Endothelial cell of umbilical vein (primary cell): ENCODE measurements at regions not wholly inside any gene's neighbourhood (a gene's known extent, or its start where the extent isn't known, plus 50 kb on each side); places are given as distances from the start of the nearest gene placed in this dataset.

Experiments used
- BruUV-seq: library from RNA; stranded (reverse); fragments of 400-500 nt; replicated peaks from 2 replicates; lab custom pipeline; 2021; lab: Mats Ljungman, UMichigan
- CTCF ChIA-PET: fragments of 300-600, 350-600 bp; sonication (Branson Sonifier 250); formaldehyde crosslinking; loops from one replicate; lab custom pipeline; 2021; ENCODE audit warnings: antibody characterized with exemption, inconsistent platforms; lab: Charles Lee
- POLR2A ChIA-PET: fragments of 300-600, 350-600 bp; sonication (Branson Sonifier 250); formaldehyde crosslinking; loops from one replicate; lab custom pipeline; 2021; ENCODE audit warnings: antibody characterized with exemption, inconsistent platforms; lab: Charles Lee
- DNase-seq: peaks from one replicate; pipeline ENCODE4 v3.0.0-alpha.2; 2011; ENCODE audit warnings: low read depth, low spot score
- FAIRE-seq: peaks from 2 replicates; lab custom pipeline; 2011; peaks lifted over from hg19 to GRCh38; lab: Jason Lieb, UNC
- H2AFZ ChIP-seq: 2 replicates; pipeline ENCODE4 v1.6.0; 2012; ENCODE audit warnings: low read depth, low read length, control low read depth, inconsistent platforms
- H3K27ac ChIP-seq: 2 replicates; pipeline ENCODE4 v1.5.1; 2011; ENCODE audit warnings: low read depth, mild to moderate bottlenecking, control low read depth, low read length, moderate library complexity; ENCODE audit not compliant: insufficient read depth
- H3K27me3 ChIP-seq, 2 experiments: 2 replicates each; pipeline versions ENCODE4 v1.6.0 to v1.6.1; 2011; ENCODE audit warnings: low read length in 2 of 2, mixed read lengths in 1 of 2; ENCODE audit not compliant: control insufficient read depth in 2 of 2, insufficient read depth in 2 of 2
- H3K36me3 ChIP-seq, 2 experiments: 2 replicates in 1 of 2; 3 replicates in 1 of 2; pipeline ENCODE4 v1.5.1; 2011; ENCODE audit warnings: low read length in 2 of 2, mild to moderate bottlenecking in 1 of 2, moderate library complexity in 1 of 2; ENCODE audit not compliant: control insufficient read depth in 2 of 2, insufficient read depth in 2 of 2; ENCODE audit errors: extremely low read depth in 1 of 2
- H3K4me1 ChIP-seq: 3 replicates; pipeline ENCODE4 v1.5.1; 2011; ENCODE audit warnings: mild to moderate bottlenecking, low read length; ENCODE audit not compliant: control insufficient read depth, insufficient read depth; ENCODE audit errors: extremely low read depth
- H3K4me2 ChIP-seq: 2 replicates; pipeline ENCODE4 v1.6.1; 2011; ENCODE audit warnings: low read length, control low read depth, mixed read lengths; ENCODE audit not compliant: insufficient read depth
- H3K4me3 ChIP-seq, 3 experiments: fragments of 200-600 bp in 1 of 3; sonication (generic), shearing (Covaris generic) in 1 of 3; replicated peaks in 1 of 3; 2 replicates each; pipeline ENCODE4 v1.5.1; 2011 to 2016; ENCODE audit warnings: control low read depth in 3 of 3, low read length in 3 of 3, mild to moderate bottlenecking in 2 of 3, inconsistent platforms in 1 of 3, low read depth in 1 of 3, moderate library complexity in 1 of 3; ENCODE audit not compliant: insufficient read depth in 1 of 3
- H3K79me2 ChIP-seq: 2 replicates; pipeline ENCODE4 v1.6.0; 2012; ENCODE audit warnings: low read length, inconsistent platforms; ENCODE audit not compliant: control insufficient read depth, insufficient read depth
- H3K9ac ChIP-seq: replicated peaks from 2 replicates; pipeline ENCODE3; 2011; ENCODE audit warnings: low read length, control low read depth; ENCODE audit not compliant: insufficient read depth; ENCODE audit errors: extremely low read depth
- H3K9me1 ChIP-seq: replicated peaks from 3 replicates; pipeline ENCODE4 v1.6.0; 2011; ENCODE audit warnings: mild to moderate bottlenecking, low read length; ENCODE audit not compliant: control insufficient read depth, insufficient read depth; ENCODE audit errors: extremely low read depth
- H3K9me3 ChIP-seq: replicated peaks from 2 replicates; pipeline ENCODE4 v1.5.1; 2012; ENCODE audit warnings: low read length, inconsistent platforms; ENCODE audit not compliant: control insufficient read depth, insufficient read depth
- H4K20me1 ChIP-seq: replicated peaks from 2 replicates; pipeline ENCODE3; 2011; ENCODE audit warnings: mild to moderate bottlenecking, low read length; ENCODE audit not compliant: control insufficient read depth, insufficient read depth; ENCODE audit errors: extremely low read depth
- EZH2 ChIP-seq: IDR thresholded peaks from 2 replicates; pipeline ENCODE4 v1.6.1; 2012; ENCODE audit warnings: borderline replicate concordance, low read depth, mild to moderate bottlenecking, moderate library complexity, low read length, inconsistent platforms; ENCODE audit not compliant: severe bottlenecking
- FOS ChIP-seq: IDR thresholded peaks from 2 replicates; pipeline ENCODE4 v1.6.1; 2011; ENCODE audit warnings: mild to moderate bottlenecking, low read length, moderate library complexity, borderline replicate concordance; ENCODE audit not compliant: insufficient read depth
- GATA2 ChIP-seq: IDR thresholded peaks from 2 replicates; pipeline ENCODE4 v1.7.0; 2011; ENCODE audit warnings: low read depth, mild to moderate bottlenecking, moderate library complexity, mixed read lengths, low read length; ENCODE audit not compliant: insufficient read length, insufficient read depth
- JUN ChIP-seq: IDR thresholded peaks from 2 replicates; pipeline ENCODE4 v1.6.1; 2011; ENCODE audit warnings: borderline replicate concordance, low read depth; ENCODE audit not compliant: insufficient read length, insufficient read depth
- MAX ChIP-seq: IDR thresholded peaks from 2 replicates; pipeline ENCODE4 v1.6.1; 2011; ENCODE audit not compliant: insufficient read depth, insufficient read length
- MYC ChIP-seq: IDR thresholded peaks from one replicate; pipeline ENCODE4 v1.6.1; 2011; ENCODE audit warnings: mild to moderate bottlenecking, low read depth, low read length
- POLR2A ChIP-seq: IDR thresholded peaks from 2 replicates; pipeline ENCODE4 v1.6.1; 2012; ENCODE audit warnings: low read depth, mild to moderate bottlenecking, control low read depth, low read length
- POLR2AphosphoS5 ChIP-seq: IDR thresholded peaks from 2 replicates; pipeline ENCODE4 v1.6.1; 2012; ENCODE audit warnings: low read depth, mild to moderate bottlenecking, control low read depth, low read length, moderate library complexity; ENCODE audit not compliant: insufficient read depth
- dilution Hi-C: fragments of 300-500 bp; cut with MboI; formaldehyde crosslinking; loops from one replicate; pipeline ENCODE4 v1.15.0; 2019; ENCODE audit warnings: low sequenced_read_pairs; ENCODE audit not compliant: extremely low pct_ligation_motif_present
- intact Hi-C: fragments of 100-400 bp; cut with micrococcal nuclease; formaldehyde crosslinking; loops from one replicate; pipeline ENCODE4 v1.10.0; 2022
- TF ChIP-seq, protein P1 (sequence below), 2 donors: IDR thresholded peaks; 1 replicate in 1 of 2; 2 replicates in 1 of 2; pipeline ENCODE4 v1.5.1; 2011; ENCODE audit warnings: low read length in 2 of 2, mild to moderate bottlenecking in 2 of 2, moderate library complexity in 2 of 2, control low read depth in 1 of 2, inconsistent platforms in 1 of 2, low read depth in 1 of 2; ENCODE audit not compliant: insufficient read depth in 1 of 2; ENCODE audit errors: extremely low read depth in 1 of 2

DNA sequence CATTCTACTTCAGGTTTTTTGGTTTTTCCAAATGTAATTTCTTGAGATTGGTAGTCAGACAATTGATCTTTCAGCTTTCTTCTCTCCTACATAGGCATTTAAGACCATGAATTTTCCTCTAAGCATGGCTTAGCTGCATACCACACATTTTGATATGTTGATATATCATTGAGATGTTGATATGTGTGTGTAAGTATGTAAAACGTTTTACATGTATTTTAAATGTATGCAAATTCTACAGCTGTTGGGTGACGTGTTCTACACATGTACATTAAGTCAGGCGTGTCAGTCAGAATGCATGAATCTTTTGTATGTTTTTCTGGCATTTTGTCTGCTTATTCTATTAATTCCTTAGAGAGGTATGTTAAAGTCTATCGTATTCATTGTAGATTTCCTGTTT lies 228.2 kb downstream of the CDH26 start:
- H3K9ac ChIP-seq = no peak overlapping the region
- no peak for DNase-seq
- no peak overlapping the region for H3K4me3 ChIP-seq
- CTCF ChIA-PET = no interaction called here
- intact Hi-C loops = no loop called here
- dilution Hi-C loops = no loop called here
- H3K27me3 ChIP-seq = no peaks in the 10 kb centered on the region
- H4K20me1 ChIP-seq = no peaks in the 10 kb centered on the region
- no peaks in the 10 kb centered on the region for H3K79me2 ChIP-seq
- H3K36me3 ChIP-seq = no peaks in the 10 kb centered on the region
- FAIRE-seq = no peak
- BruUV-seq = no TSS peak
- H3K9me1 ChIP-seq = no peaks in the 10 kb centered on the region
- no peak overlapping the region for H2AFZ ChIP-seq
- no peak for TF ChIP-seq GATA2
- H3K4me2 ChIP-seq = no peak overlapping the region
- H3K4me1 ChIP-seq = no peaks in the 10 kb centered on the region
- POLR2A ChIA-PET = no interaction called here
- peaks cover 4% of the 10 kb centered on the region for H3K9me3 ChIP-seq
- no peak overlapping the region for H3K27ac ChIP-seq

- H2AFZ ChIP-seq = no peak overlapping the region
- H3K79me2 ChIP-seq = no peaks in the 10 kb centered on the region
- no peak for FAIRE-seq
- BruUV-seq = no TSS peak
- H3K4me1 ChIP-seq = no peaks in the 10 kb centered on the region
- H3K9ac ChIP-seq = no peak overlapping the region
- no peak overlapping the region for H3K27ac ChIP-seq
- H3K4me2 ChIP-seq = no peak overlapping the region
- H3K27me3 ChIP-seq = no peaks in the 10 kb centered on the region
- intact Hi-C loops (no loop called here), dilution Hi-C loops (no loop called here)
- DNase-seq = no peak
- no peaks in the 10 kb centered on the region for H4K20me1 ChIP-seq
- ChIA-PET POLR2A (no interaction called here), CTCF (no interaction called here)
- no peak for TF ChIP-seq EZH2
- no peak for TF ChIP-seq MAX
- no peak for TF ChIP-seq GATA2
- TF ChIP-seq MYC = no peak
- TF ChIP-seq, protein P1, sequence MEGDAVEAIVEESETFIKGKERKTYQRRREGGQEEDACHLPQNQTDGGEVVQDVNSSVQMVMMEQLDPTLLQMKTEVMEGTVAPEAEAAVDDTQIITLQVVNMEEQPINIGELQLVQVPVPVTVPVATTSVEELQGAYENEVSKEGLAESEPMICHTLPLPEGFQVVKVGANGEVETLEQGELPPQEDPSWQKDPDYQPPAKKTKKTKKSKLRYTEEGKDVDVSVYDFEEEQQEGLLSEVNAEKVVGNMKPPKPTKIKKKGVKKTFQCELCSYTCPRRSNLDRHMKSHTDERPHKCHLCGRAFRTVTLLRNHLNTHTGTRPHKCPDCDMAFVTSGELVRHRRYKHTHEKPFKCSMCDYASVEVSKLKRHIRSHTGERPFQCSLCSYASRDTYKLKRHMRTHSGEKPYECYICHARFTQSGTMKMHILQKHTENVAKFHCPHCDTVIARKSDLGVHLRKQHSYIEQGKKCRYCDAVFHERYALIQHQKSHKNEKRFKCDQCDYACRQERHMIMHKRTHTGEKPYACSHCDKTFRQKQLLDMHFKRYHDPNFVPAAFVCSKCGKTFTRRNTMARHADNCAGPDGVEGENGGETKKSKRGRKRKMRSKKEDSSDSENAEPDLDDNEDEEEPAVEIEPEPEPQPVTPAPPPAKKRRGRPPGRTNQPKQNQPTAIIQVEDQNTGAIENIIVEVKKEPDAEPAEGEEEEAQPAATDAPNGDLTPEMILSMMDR (IDR thresholded peaks at IDR 0.05; ENCODE audit: extremely low read depth in 1 of 2, insufficient read depth in 1 of 2, low read depth in 1 of 2, low read length in 2 of 2) = no peak
- no peak for TF ChIP-seq POLR2A
- no peak for TF ChIP-seq POLR2AphosphoS5
- no peak for TF ChIP-seq JUN
- no peak for TF ChIP-seq FOS
- peaks cover 3% of the 10 kb centered on the region for H3K9me3 ChIP-seq
- no peaks in the 10 kb centered on the region for H3K9me1 ChIP-seq
- H3K4me3 ChIP-seq = no peak overlapping the region
- H3K36me3 ChIP-seq = no peaks in the 10 kb centered on the region
These were observed 229.5 kb downstream of the CDH26 start for GRCh38 chr20:60187683-60188082.
